ENCODE measurements at regions not wholly inside any gene's neighbourhood (a gene's known extent, or its start where the extent isn't known, plus 50 kb on each side); places are given as distances from the start of the nearest gene placed in this dataset.

- Mint-ChIP-seq H3K4me3 (ENCODE audit: low read depth) (no peak overlapping the region), H3K27me3 (ENCODE audit: low read depth) (no peaks in the 10 kb centered on the region), H3K27ac (no peak overlapping the region), H3K9me3 (no peaks in the 10 kb centered on the region), H3K4me1 (ENCODE audit: low read depth) (peaks cover 51% of the 10 kb centered on the region), H3K36me3 (ENCODE audit: low read depth) (no peaks in the 10 kb centered on the region)
- no peak for DNase-seq (ENCODE audit: low spot score)
- intact Hi-C loops (cut with micrococcal nuclease), result no loop called here
Measured at GRCh38 chr11:128336203-128336602, 251.2 kb downstream of the ETS1 start.

- H3K36me3 Mint-ChIP-seq (ENCODE audit: low read depth), result no peaks in the 10 kb centered on the region
- H3K27ac Mint-ChIP-seq, result no peak overlapping the region
- H3K4me1 Mint-ChIP-seq (ENCODE audit: low read depth), result peaks cover 53% of the 10 kb centered on the region
- intact Hi-C loops (cut with micrococcal nuclease), result no loop called here
- H3K27me3 Mint-ChIP-seq (ENCODE audit: low read depth), result no peaks in the 10 kb centered on the region
- no peaks in the 10 kb centered on the region for H3K9me3 Mint-ChIP-seq
- DNase-seq (ENCODE audit: low spot score), result no peak
- no peak overlapping the region for H3K4me3 Mint-ChIP-seq (ENCODE audit: low read depth)
Measured at GRCh38 chr11:128335729-128336128, 251.6 kb downstream of the ETS1 start.

GRCh38 chr11:128334311-128335044 is 252.9 kb downstream of the ETS1 start:
- no peak for DNase-seq (ENCODE audit: low spot score)
- Mint-ChIP-seq H3K36me3 (ENCODE audit: low read depth) (no peaks in the 10 kb centered on the region), H3K9me3 (no peaks in the 10 kb centered on the region), H3K27me3 (ENCODE audit: low read depth) (no peaks in the 10 kb centered on the region), H3K4me3 (ENCODE audit: low read depth) (no peak overlapping the region), H3K27ac (no peak overlapping the region), H3K4me1 (ENCODE audit: low read depth) (peaks cover 56% of the 10 kb centered on the region)
- intact Hi-C loops (cut with micrococcal nuclease), result no loop called here

GRCh38 chr11:128331317-128331716 is 256.0 kb downstream of the ETS1 start:
- peak overlapping the region; percentile 94 for H3K27ac Mint-ChIP-seq
- H3K4me1 Mint-ChIP-seq (ENCODE audit: low read depth), result peaks cover 70% of the 10 kb centered on the region
- no peaks in the 10 kb centered on the region for H3K36me3 Mint-ChIP-seq (ENCODE audit: low read depth)
- H3K4me3 Mint-ChIP-seq (ENCODE audit: low read depth), result no peak overlapping the region
- no peaks in the 10 kb centered on the region for H3K9me3 Mint-ChIP-seq
- intact Hi-C loops (cut with micrococcal nuclease), result no loop called here
- H3K27me3 Mint-ChIP-seq (ENCODE audit: low read depth), result no peaks in the 10 kb centered on the region
- DNase-seq (ENCODE audit: low spot score), result no peak

GRCh38 chr11:128330203-128330602 is 257.2 kb downstream of the ETS1 start:
- Mint-ChIP-seq H3K4me1 (ENCODE audit: low read depth) (peaks cover 67% of the 10 kb centered on the region), H3K4me3 (ENCODE audit: low read depth) (peak overlapping the region; percentile 34), H3K36me3 (ENCODE audit: low read depth) (no peaks in the 10 kb centered on the region), H3K9me3 (no peaks in the 10 kb centered on the region), H3K27ac (peak overlapping the region; percentile 94), H3K27me3 (ENCODE audit: low read depth) (no peaks in the 10 kb centered on the region)
- DNase-seq (ENCODE audit: low spot score), result no peak
- intact Hi-C loops (cut with micrococcal nuclease), result no loop called here

- H3K27me3 Mint-ChIP-seq (ENCODE audit: low read depth), result no peaks in the 10 kb centered on the region
- H3K27ac Mint-ChIP-seq, result peak overlapping the region; percentile 94
- no peaks in the 10 kb centered on the region for H3K9me3 Mint-ChIP-seq
- H3K4me1 Mint-ChIP-seq (ENCODE audit: low read depth), result peaks cover 72% of the 10 kb centered on the region
- peak overlapping the region; percentile 19 for H3K4me3 Mint-ChIP-seq (ENCODE audit: low read depth)
- no peak for DNase-seq (ENCODE audit: low spot score)
- intact Hi-C loops (cut with micrococcal nuclease), result loop anchor here (1.0 to 10.0 kb wide), 5 partner anchors 10 to 1414 kb away; no protein-coding TSS in a partner anchor
- H3K36me3 Mint-ChIP-seq (ENCODE audit: low read depth), result no peaks in the 10 kb centered on the region
Measured at GRCh38 chr11:128328955-128329551, 258.3 kb downstream of the ETS1 start.

- H3K4me1 Mint-ChIP-seq (ENCODE audit: low read depth), result peaks cover 84% of the 10 kb centered on the region
- H3K27me3 Mint-ChIP-seq (ENCODE audit: low read depth), result no peaks in the 10 kb centered on the region
- no peaks in the 10 kb centered on the region for H3K9me3 Mint-ChIP-seq
- H3K4me3 Mint-ChIP-seq (ENCODE audit: low read depth), result peak overlapping the region; percentile 19
- no peaks in the 10 kb centered on the region for H3K36me3 Mint-ChIP-seq (ENCODE audit: low read depth)
- peak overlapping the region; percentile 94 for H3K27ac Mint-ChIP-seq
- no peak for DNase-seq (ENCODE audit: low spot score)
- intact Hi-C loops (cut with micrococcal nuclease), result loop anchor here (1.0 to 10.0 kb wide), 5 partner anchors 8 to 1412 kb away; no protein-coding TSS in a partner anchor
Measured at GRCh38 chr11:128327274-128327673, 260.1 kb downstream of the ETS1 start.

- no peaks in the 10 kb centered on the region for H3K9me3 Mint-ChIP-seq
- peaks cover 88% of the 10 kb centered on the region for H3K4me1 Mint-ChIP-seq (ENCODE audit: low read depth)
- DNase-seq (ENCODE audit: low spot score), result no peak
- H3K27me3 Mint-ChIP-seq (ENCODE audit: low read depth), result no peaks in the 10 kb centered on the region
- intact Hi-C loops (cut with micrococcal nuclease), result loop anchor here (1.0 to 10.0 kb wide), 5 partner anchors 7 to 1412 kb away; no protein-coding TSS in a partner anchor
- peak overlapping the region; percentile 94 for H3K27ac Mint-ChIP-seq
- no peaks in the 10 kb centered on the region for H3K36me3 Mint-ChIP-seq (ENCODE audit: low read depth)
- H3K4me3 Mint-ChIP-seq (ENCODE audit: low read depth), result peak overlapping the region; percentile 19
Measured at GRCh38 chr11:128326791-128327190, 260.6 kb downstream of the ETS1 start.

- Mint-ChIP-seq H3K27me3 (ENCODE audit: low read depth) (no peaks in the 10 kb centered on the region), H3K27ac (peak overlapping the region; percentile 94), H3K4me3 (ENCODE audit: low read depth) (peak overlapping the region; percentile 62), H3K4me1 (ENCODE audit: low read depth) (peaks cover 82% of the 10 kb centered on the region), H3K9me3 (peaks cover 4% of the 10 kb centered on the region), H3K36me3 (ENCODE audit: low read depth) (peaks cover 6% of the 10 kb centered on the region)
- intact Hi-C loops (cut with micrococcal nuclease), result loop anchor here (1.0 to 10.0 kb wide), 10 partner anchors 16 to 1410 kb away; no protein-coding TSS in a partner anchor
- DNase-seq (ENCODE audit: low spot score), result peak; percentile 82
Measured at GRCh38 chr11:128324531-128325141, 262.7 kb downstream of the ETS1 start.

GRCh38 chr11:128324051-128324481 is 263.3 kb downstream of the ETS1 start:
- Mint-ChIP-seq H3K9me3 (peaks cover 4% of the 10 kb centered on the region), H3K4me1 (ENCODE audit: low read depth) (peaks cover 81% of the 10 kb centered on the region), H3K27ac (peak overlapping the region; percentile 94), H3K4me3 (ENCODE audit: low read depth) (peak overlapping the region; percentile 62), H3K27me3 (ENCODE audit: low read depth) (no peaks in the 10 kb centered on the region), H3K36me3 (ENCODE audit: low read depth) (peaks cover 6% of the 10 kb centered on the region)
- DNase-seq (ENCODE audit: low spot score), result peak; percentile 35
- intact Hi-C loops (cut with micrococcal nuclease), result loop anchor here (1.0 to 10.0 kb wide), 9 partner anchors 16 to 1409 kb away; no protein-coding TSS in a partner anchor

- peaks cover 10% of the 10 kb centered on the region for H3K36me3 Mint-ChIP-seq (ENCODE audit: low read depth)
- intact Hi-C loops (cut with micrococcal nuclease), result loop anchor here (1.0 to 10.0 kb wide), 5 partner anchors 149 to 1409 kb away; no protein-coding TSS in a partner anchor
- no peaks in the 10 kb centered on the region for H3K27me3 Mint-ChIP-seq (ENCODE audit: low read depth)
- peaks cover 9% of the 10 kb centered on the region for H3K9me3 Mint-ChIP-seq
- peak; percentile 44 for DNase-seq (ENCODE audit: low spot score)
- H3K27ac Mint-ChIP-seq, result peak overlapping the region; percentile 94
- H3K4me1 Mint-ChIP-seq (ENCODE audit: low read depth), result peaks cover 81% of the 10 kb centered on the region
- peak overlapping the region; percentile 62 for H3K4me3 Mint-ChIP-seq (ENCODE audit: low read depth)
Measured at GRCh38 chr11:128323381-128323780, 264.0 kb downstream of the ETS1 start.

GRCh38 chr11:128318856-128319474 is 268.4 kb downstream of the ETS1 start:
- Mint-ChIP-seq H3K4me1 (ENCODE audit: low read depth) (peaks cover 72% of the 10 kb centered on the region), H3K27me3 (ENCODE audit: low read depth) (no peaks in the 10 kb centered on the region), H3K36me3 (ENCODE audit: low read depth) (peaks cover 48% of the 10 kb centered on the region), H3K27ac (peak overlapping the region; percentile 68), H3K9me3 (peaks cover 41% of the 10 kb centered on the region), H3K4me3 (ENCODE audit: low read depth) (peak overlapping the region; percentile 0)
- peak; percentile 62 for DNase-seq (ENCODE audit: low spot score)
- intact Hi-C loops (cut with micrococcal nuclease), result loop anchor here (1.0 kb wide), 2 partner anchors 8 to 17 kb away; no protein-coding TSS in a partner anchor
